HG02610 (cell line): ENCODE measurements at regions not wholly inside any gene's neighbourhood (a gene's known extent, or its start where the extent isn't known, plus 50 kb on each side); places are given as distances from the start of the nearest gene placed in this dataset.

Experiments used
- ATAC-seq: cut with Tn5 transposase; IDR thresholded peaks from one replicate; pipeline ENCODE4 v1.9.1; 2021; ENCODE audit warnings: mild to moderate bottlenecking, moderate library complexity; ENCODE audit not compliant: unreplicated experiment

GRCh38 chr7:42761486-42761885 is 150.4 kb downstream of the C7orf25 start:
- no peak for ATAC-seq

DNA sequence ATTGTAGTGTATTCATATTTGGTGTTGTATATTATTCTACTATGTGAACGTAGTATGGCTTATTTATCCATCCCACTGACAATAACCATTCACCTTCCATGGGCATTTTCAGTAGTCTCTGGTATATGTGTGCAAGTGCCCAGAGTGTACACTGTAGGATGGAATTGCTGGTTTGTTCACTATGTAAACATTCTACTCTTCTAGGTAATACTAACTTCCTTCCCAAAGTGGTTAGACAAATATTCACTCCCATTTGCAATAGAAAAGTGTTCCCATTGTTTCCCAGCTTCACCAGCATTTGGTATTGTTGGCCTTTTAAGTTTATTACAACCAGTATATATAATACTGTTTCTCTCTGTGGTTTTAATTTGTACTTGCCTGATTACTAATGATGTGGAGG is 153.7 kb downstream of the C7orf25 start:
- no peak for ATAC-seq

DNA sequence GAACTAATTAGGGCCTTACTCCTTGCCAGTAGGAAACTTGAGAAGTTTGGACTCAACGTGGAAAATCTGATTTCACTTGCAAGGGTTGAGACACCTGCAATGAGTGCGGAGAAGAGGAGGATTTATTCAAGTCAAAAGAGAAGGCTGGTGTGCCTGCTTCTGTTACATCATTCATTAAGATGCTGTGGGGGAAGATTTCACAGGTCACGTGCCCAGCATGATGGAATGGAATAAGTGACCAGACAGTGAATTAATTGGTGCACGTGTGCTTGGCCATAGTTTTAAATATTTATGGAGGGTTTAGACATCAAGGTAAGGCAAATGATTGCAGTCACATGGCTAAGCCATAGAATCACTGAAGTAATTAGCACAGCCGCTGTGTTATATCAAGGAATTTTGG is 155.0 kb downstream of the C7orf25 start:
- no peak for ATAC-seq

GRCh38 chr7:42753811-42754363 is 158.0 kb downstream of the C7orf25 start:
- no peak for ATAC-seq

DNA sequence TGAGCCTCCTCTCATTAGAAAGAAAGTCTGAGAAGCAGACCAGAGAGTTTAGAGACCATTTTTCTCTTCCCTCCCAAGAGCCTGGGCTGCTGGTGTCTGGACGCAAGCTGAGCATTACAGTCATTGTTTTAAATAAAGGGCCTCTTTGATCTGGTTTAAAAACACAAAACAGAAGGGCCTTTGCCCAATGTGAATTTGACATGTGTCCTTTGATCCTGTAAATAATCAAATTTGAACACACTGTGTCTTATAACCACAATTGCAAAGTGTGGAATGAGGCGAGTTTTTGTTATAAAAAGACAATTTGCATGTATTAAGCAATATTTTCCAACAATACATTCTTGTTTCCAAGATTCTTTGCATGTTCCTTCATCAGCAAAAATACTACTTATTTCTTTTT is 158.5 kb downstream of the C7orf25 start:
- ATAC-seq: no peak

GRCh38 chr7:42750172-42750571 is 161.7 kb downstream of the C7orf25 start:
- ATAC-seq: no peak

- no peak for ATAC-seq
Observed at GRCh38 chr7:42747044-42747443, 164.8 kb downstream of the C7orf25 start.

DNA sequence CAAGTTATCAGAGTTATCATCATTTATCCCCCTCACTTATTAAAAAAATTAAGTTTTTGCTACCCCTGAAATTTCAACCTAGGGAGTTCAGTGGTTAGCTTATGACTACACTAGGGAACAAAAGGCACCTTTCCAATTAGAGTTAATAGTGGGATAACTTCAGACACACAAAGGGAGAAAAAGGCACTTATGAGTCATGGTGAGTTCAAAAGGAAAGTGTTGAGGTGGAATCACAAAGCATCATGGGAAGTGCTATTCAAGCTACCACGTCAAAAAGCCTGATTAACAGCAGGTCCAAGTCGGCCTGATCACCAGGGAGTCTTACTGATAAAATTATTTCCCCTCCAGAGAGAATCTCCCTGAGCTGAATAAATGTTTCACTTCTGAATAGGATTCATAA is 165.7 kb downstream of the C7orf25 start:
- no peak for ATAC-seq

GRCh38 chr7:42745357-42746059 is 166.4 kb downstream of the C7orf25 start:
- ATAC-seq: no peak

GRCh38 chr7:42744746-42745145 is 167.1 kb downstream of the C7orf25 start:
- no peak for ATAC-seq

DNA sequence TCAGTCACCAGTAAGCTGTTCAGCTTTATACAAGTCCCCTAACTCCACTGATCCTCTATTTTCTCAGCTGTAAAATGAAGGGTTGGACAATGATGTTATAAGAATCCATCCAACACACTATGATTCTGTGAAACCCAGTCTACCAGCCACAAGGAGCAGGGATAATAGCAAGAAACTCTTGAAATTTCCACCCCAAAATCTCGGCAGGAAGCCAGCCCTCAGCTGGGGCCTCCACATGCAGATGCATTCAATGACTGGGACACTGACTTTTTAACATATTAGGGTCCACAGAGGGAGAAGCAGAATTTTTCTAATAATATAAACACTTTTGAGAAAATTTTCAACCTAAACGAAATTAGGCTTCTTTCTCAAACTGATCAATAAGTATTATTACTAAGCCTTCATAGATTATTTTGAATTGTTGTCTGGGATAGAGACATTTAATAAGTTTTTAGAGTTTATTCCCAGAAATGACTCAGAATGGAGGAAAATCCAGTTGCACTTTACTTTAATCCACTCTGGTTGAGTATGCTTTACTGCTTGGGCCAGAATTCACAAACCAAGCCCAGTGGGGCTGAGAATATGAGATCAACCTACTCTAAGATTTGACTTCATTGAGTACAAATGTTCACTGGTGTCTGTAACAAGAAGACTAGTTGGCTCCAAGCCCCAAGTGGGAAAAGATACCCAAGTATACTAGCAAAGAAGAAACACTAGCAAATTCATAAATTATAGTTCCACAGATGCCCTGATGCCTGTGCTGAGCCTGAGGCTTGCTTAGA is 168.6 kb downstream of the C7orf25 start:
- no peak for ATAC-seq

- ATAC-seq: no peak
Observed at GRCh38 chr7:42742318-42742717, 169.6 kb downstream of the C7orf25 start.

DNA sequence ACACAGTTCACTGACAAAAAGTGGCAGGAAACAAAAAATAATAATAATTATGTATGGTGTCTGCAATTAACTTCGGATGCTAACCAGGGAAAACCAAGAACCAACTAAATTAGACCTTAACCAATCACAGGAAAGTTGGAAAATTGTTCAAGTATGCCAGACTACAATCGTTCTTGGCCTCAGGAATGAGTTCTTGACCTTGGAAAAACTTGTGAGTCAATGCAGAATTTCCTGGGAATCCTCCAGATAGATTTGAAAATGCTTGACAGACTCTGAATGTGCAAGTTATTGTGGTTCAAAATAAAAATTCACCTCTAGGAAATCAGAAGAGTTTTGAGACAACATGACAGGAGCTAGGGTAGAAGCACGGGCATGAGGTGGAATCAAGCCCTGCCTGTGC is 171.5 kb downstream of the C7orf25 start:
- ATAC-seq: no peak

GRCh38 chr7:42739638-42740037 is 172.2 kb downstream of the C7orf25 start:
- ATAC-seq: no peak

DNA sequence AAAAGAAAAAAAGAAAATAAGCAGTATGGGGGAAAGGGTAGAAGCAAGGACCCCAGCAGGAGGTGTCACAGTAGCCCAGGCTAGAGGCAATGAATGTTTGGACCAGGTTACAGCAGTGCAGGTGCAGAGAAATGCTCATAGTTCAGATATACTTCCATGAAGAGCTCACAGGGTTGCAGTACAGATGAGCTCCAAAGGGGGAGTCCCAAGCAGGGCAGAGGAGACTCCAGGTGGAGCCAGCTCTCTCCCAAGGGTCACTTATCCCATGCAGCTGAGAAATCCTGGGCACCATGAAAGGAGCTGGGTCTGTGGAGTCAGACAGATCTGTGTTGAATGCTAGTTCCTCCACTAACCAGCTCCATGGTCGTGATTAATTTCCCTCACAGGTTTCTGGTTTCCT is 174.9 kb downstream of the C7orf25 start:
- no peak for ATAC-seq

DNA sequence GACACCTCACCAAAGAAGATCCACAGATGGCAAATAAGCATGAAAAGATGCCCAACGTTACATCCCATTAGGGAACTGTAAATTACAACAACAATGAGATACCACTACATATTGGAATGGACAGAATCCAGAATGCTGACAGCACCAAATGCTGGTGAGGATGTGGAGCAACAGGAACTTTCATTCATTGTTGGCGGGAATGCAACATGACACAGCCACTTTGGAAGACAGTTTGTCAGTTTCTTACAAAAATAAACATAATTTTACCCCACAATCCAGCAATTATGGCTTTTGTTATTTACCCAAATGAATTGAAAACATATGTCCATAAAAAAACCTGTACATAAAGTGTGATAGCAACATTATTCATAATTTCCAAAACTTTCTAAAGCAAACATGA is 176.8 kb downstream of the C7orf25 start:
- no peak for ATAC-seq

DNA sequence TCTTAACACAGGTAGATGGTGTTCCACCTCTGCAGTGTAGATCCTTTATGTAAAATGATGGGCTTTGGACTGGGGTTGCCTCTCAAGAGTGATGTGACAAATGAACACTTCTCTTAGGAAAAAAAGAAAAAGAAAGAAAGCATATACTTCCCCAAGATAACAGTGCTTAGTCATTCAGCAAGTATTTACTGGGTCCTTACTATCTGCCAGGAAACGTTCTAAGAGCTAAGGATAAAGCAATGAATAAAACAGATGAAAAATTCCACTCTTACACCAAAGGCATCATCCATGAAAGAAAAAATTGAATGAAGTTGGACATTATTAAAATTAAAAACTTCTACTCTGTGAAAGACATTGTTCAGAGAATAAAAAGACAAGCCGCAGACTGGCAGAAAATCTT is 177.3 kb downstream of the C7orf25 start:
- ATAC-seq: no peak

GRCh38 chr7:42733040-42733439 is 178.8 kb downstream of the C7orf25 start:
- no peak for ATAC-seq

- no peak for ATAC-seq
Observed at GRCh38 chr7:42730586-42730985, 181.3 kb downstream of the C7orf25 start.

GRCh38 chr7:42729053-42729765 is 182.7 kb downstream of the C7orf25 start:
- ATAC-seq: no peak

GRCh38 chr7:42727451-42727850 is 184.4 kb downstream of the C7orf25 start:
- ATAC-seq: no peak
